AG04450 (cell line): ENCODE measurements at regions not wholly inside any gene's neighbourhood (a gene's known extent, or its start where the extent isn't known, plus 50 kb on each side); places are given as distances from the start of the nearest gene placed in this dataset.

Source experiments
- CTCF ChIA-PET: fragments of 300-600, 350-600 bp; formaldehyde crosslinking; extraction: SDS; loops from one replicate; lab custom pipeline; 2022; ENCODE audit warnings: antibody characterized with exemption, inconsistent platforms; lab: Charles Lee
- POLR2A ChIA-PET: fragments of 350-600 bp; formaldehyde crosslinking; extraction: SDS; loops from one replicate; lab custom pipeline; 2021; ENCODE audit warnings: antibody characterized with exemption, inconsistent platforms; lab: Yijun Ruan, JAX
- DNase-seq: peaks from one replicate; pipeline ENCODE4 v3.0.0-alpha.2; 2011; ENCODE audit warnings: low read depth, low spot score
- H3K27ac ChIP-seq: one replicate; pipeline ENCODE4 v1.5.1; 2012; ENCODE audit warnings: low read depth, low read length, control low read depth
- H3K27me3 ChIP-seq: one replicate; pipeline ENCODE4 v1.6.0; 2012; ENCODE audit warnings: low read length; ENCODE audit not compliant: control insufficient read depth, insufficient read depth
- H3K4me3 ChIP-seq: 2 replicates; pipeline ENCODE4 v1.5.1; 2011; ENCODE audit warnings: mild to moderate bottlenecking, low read depth, low read length, control low read depth
- H3K9me3 ChIP-seq: 2 replicates; pipeline ENCODE4 v1.5.1; 2012; ENCODE audit warnings: low read length; ENCODE audit not compliant: control insufficient read depth, insufficient read depth
- CTCF ChIP-seq: IDR thresholded peaks from 2 replicates; pipeline ENCODE4 v1.5.1; 2011; ENCODE audit warnings: low read depth, low read length, control low read depth, inconsistent platforms

GRCh38 chr14:104390941-104391901 is 188.3 kb upstream of the C14orf180 start:
- ChIA-PET CTCF (no interaction called here), POLR2A (no interaction called here)
- Histone ChIP-seq H3K27ac (no peak overlapping the region), H3K9me3 (peaks cover 100% of the 10 kb centered on the region), H3K4me3 (no peak overlapping the region), H3K27me3 (no peaks in the 10 kb centered on the region)
- no peak for TF ChIP-seq CTCF
- no peak for DNase-seq

- CTCF ChIA-PET, result no interaction called here
- Histone ChIP-seq H3K27ac (no peak overlapping the region), H3K27me3 (no peaks in the 10 kb centered on the region), H3K4me3 (no peak overlapping the region), H3K9me3 (peaks cover 100% of the 10 kb centered on the region)
- TF ChIP-seq CTCF, result no peak
- no peak for DNase-seq
- POLR2A ChIA-PET, result no interaction called here
Measured at GRCh38 chr14:104392001-104392395, 187.6 kb upstream of the C14orf180 start.

- POLR2A ChIA-PET, result no interaction called here
- H3K9me3 ChIP-seq, result peaks cover 100% of the 10 kb centered on the region
- H3K27ac ChIP-seq, result no peak overlapping the region
- no peak overlapping the region for H3K4me3 ChIP-seq
- H3K27me3 ChIP-seq, result no peaks in the 10 kb centered on the region
- no peak for TF ChIP-seq CTCF
- DNase-seq, result no peak
- CTCF ChIA-PET, result no interaction called here
Measured at GRCh38 chr14:104392396-104393198, 187.0 kb upstream of the C14orf180 start.

GRCh38 chr14:104393199-104393897 is 186.2 kb upstream of the C14orf180 start:
- Histone ChIP-seq H3K27ac (no peak overlapping the region), H3K27me3 (no peaks in the 10 kb centered on the region), H3K4me3 (no peak overlapping the region), H3K9me3 (peaks cover 92% of the 10 kb centered on the region)
- TF ChIP-seq CTCF, result no peak
- ChIA-PET CTCF (no interaction called here), POLR2A (no interaction called here)
- no peak for DNase-seq
